GM12878 (cell line): ENCODE measurements at regions not wholly inside any gene's neighbourhood (a gene's known extent, or its start where the extent isn't known, plus 50 kb on each side); places are given as distances from the start of the nearest gene placed in this dataset.

ENCODE experiments used
- ATAC-seq: fragments of 200-7000 bp; cut with Tn5 transposase; 3 replicates; pipeline ENCODE4 v1.9.1; 2020; ENCODE audit warnings: mild to moderate bottlenecking, moderate library complexity
- BruUV-seq: library from RNA; stranded (reverse); fragments of 400-500 nt; replicated peaks from 2 replicates; lab custom pipeline; 2021; lab: Mats Ljungman, UMichigan
- CTCF ChIA-PET: fragments of 300-600 bp; sonication (Branson Sonifier 250); formaldehyde crosslinking; extraction: SDS; loops from one replicate; lab custom pipeline; 2021; ENCODE audit warnings: inconsistent platforms; lab: Yijun Ruan, JAX
- POLR2A ChIA-PET: fragments of 350-600 bp; formaldehyde crosslinking; extraction: SDS; loops from one replicate; lab custom pipeline; 2021; ENCODE audit warnings: inconsistent platforms; lab: Charles Lee
- RAD21 ChIA-PET: fragments of 300-600 bp; sonication (Branson Sonifier 250); formaldehyde crosslinking; loops from one replicate; lab custom pipeline; 2023; ENCODE audit warnings: antibody characterized with exemption; ENCODE audit not compliant: unreplicated experiment; lab: Charles Lee
- SMC1A ChIA-PET: fragments of 300-600 bp; sonication (Branson Sonifier 250); formaldehyde crosslinking; loops from one replicate; lab custom pipeline; 2023; ENCODE audit not compliant: unreplicated experiment, uncharacterized antibody; lab: Charles Lee
- DNase-seq: peaks from one replicate; pipeline ENCODE4 v3.0.0-alpha.2; 2011; ENCODE audit warnings: low read depth, low spot score
- FAIRE-seq: peaks from 3 replicates; lab custom pipeline; 2011; peaks lifted over from hg19 to GRCh38; lab: Jason Lieb, UNC
- H2AFZ ChIP-seq: 2 replicates; pipeline ENCODE4 v1.6.0; 2011; ENCODE audit warnings: low read depth, low read length, control low read depth; ENCODE audit not compliant: control insufficient read depth
- H3K27ac ChIP-seq: 2 replicates; pipeline ENCODE4 v1.5.1; 2011; ENCODE audit warnings: control low read depth; ENCODE audit not compliant: control insufficient read depth, insufficient read depth
- H3K27me3 ChIP-seq, 2 experiments: replicated peaks in 1 of 2; 2 replicates each; pipeline versions ENCODE4 v1.6.0 to v1.6.1; 2011; ENCODE audit warnings: low read length in 1 of 2; ENCODE audit not compliant: control insufficient read depth in 2 of 2, insufficient read depth in 2 of 2
- H3K36me3 ChIP-seq, 2 experiments: 2 replicates each; pipeline ENCODE4 v1.5.1; 2011; ENCODE audit warnings: low read length in 1 of 2; ENCODE audit not compliant: control insufficient read depth in 2 of 2, insufficient read depth in 2 of 2
- H3K4me1 ChIP-seq: 2 replicates; pipeline ENCODE4 v1.6.1; 2011; ENCODE audit warnings: mild to moderate bottlenecking, low read length, moderate library complexity, mixed read lengths; ENCODE audit not compliant: control insufficient read depth, insufficient read depth
- H3K4me2 ChIP-seq: 2 replicates; pipeline ENCODE4 v1.6.0; 2011; ENCODE audit warnings: control low read depth; ENCODE audit not compliant: control insufficient read depth, insufficient read depth
- H3K4me3 ChIP-seq: fragments of 200-600 bp; sonication (generic); 2 replicates; pipeline ENCODE4 v1.5.1; 2016
- H3K79me2 ChIP-seq: 2 replicates; pipeline ENCODE4 v1.6.0; 2011; ENCODE audit warnings: low read length; ENCODE audit not compliant: control insufficient read depth, insufficient read depth
- H3K9ac ChIP-seq: 2 replicates; pipeline ENCODE4 v1.8.0; 2011; ENCODE audit warnings: low read length, control low read depth, mixed read lengths; ENCODE audit not compliant: control insufficient read depth, insufficient read depth
- H3K9me3 ChIP-seq: replicated peaks from 3 replicates; pipeline ENCODE4 v1.5.1; 2011; ENCODE audit warnings: mild to moderate bottlenecking, low read length; ENCODE audit not compliant: control insufficient read depth, insufficient read depth
- H4K20me1 ChIP-seq: 2 replicates; pipeline ENCODE4 v1.6.0; 2011; ENCODE audit not compliant: control insufficient read depth, insufficient read depth
- ATF7 ChIP-seq: fragments of 450-650 bp; IDR thresholded peaks from 2 replicates; pipeline ENCODE4 v1.6.1; 2016; ENCODE audit warnings: low read depth, mild to moderate bottlenecking
- GATAD2B ChIP-seq: fragments of 450-650 bp; conservative IDR thresholded peaks from 2 replicates; pipeline ENCODE4 v1.6.1; 2017; ENCODE audit warnings: low read depth, mild to moderate bottlenecking, moderate library complexity
- MLLT1 ChIP-seq: fragments of 450-650 bp; IDR thresholded peaks from 2 replicates; pipeline ENCODE4 v1.6.1; 2016; ENCODE audit warnings: mild to moderate bottlenecking
- RAD51 ChIP-seq: fragments of 450-650 bp; IDR thresholded peaks from 2 replicates; pipeline ENCODE4 v1.6.1; 2016; ENCODE audit warnings: moderate library complexity, mild to moderate bottlenecking, inconsistent platforms
- REST ChIP-seq: IDR thresholded peaks from 2 replicates; pipeline ENCODE4 v1.6.1; 2012; ENCODE audit warnings: mild to moderate bottlenecking, low read depth, low read length
- SRF ChIP-seq, 2 experiments: IDR thresholded peaks; 2 replicates each; pipeline ENCODE4 v1.6.1; 2011; ENCODE audit warnings: low read depth in 2 of 2, low read length in 2 of 2, mild to moderate bottlenecking in 1 of 2, moderate library complexity in 1 of 2
- WGBS: methylation state at CpG from one replicate; pipeline ENCODE4 v1.1.6; 2016; ENCODE audit warnings: low lambda C conversion rate; ENCODE audit not compliant: insufficient replicate concordance, insufficient coverage; ENCODE audit errors: missing lambda C conversion rate; 5-methylcytosine and 5-hydroxymethylcytosine counted together
- in situ Hi-C: fragments of 300-500 bp; cut with MboI; formaldehyde crosslinking; loops from 9 replicates; pipeline ENCODE4 v1.14.3; 2018; ENCODE audit warnings: mixed read lengths
- intact Hi-C: fragments of 100-400 bp; cut with micrococcal nuclease; formaldehyde crosslinking; loops from one replicate; pipeline ENCODE4 v1.14.2; 2022; ENCODE audit not compliant: unreplicated experiment

DNA sequence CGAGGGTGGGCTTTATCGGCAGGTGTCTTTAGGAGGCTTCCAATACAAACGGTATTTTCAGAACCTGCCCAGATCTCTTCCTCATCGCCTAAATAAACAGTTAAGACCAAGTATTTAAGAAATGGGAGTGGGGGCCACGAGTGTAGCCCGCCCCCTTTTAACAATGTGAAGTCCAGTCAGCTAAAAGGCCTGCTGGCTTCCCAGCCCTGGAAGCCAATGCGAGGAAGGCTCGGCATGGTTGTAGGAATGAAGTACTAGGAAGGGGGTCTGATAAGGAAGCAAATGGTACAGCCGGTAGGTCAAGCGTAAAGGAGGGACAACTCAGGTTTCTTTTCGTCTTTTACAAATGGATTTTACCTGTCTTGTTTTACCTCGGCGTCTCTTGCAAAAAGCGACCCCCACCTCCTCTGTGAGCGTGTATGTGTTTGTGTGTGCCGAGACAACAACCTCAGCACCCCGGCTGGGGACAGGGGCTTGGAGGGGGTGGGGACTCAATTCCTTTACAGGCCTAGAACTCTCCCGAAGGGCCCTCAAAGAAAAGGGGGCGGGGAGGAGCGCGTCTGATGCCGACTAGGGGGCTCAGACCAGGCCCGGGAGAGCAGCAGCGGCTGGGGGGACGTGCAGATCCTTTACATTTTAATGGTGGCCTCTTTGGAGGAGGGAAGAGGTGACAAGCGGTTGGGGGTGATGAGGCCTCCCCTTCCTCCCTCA, 147.6 kb downstream of the GPR85 start:
- H3K9ac ChIP-seq: peak overlapping the region; percentile 78
- POLR2A ChIA-PET: interaction anchor here (0.7 to 1.8 kb wide), 4 partner anchors 176 to 489 kb away, joined by 3 to 7 read pairs (median 4); partner anchors contain the start of gene IFRD1
- SMC1A ChIA-PET: interaction anchor here (0.7 to 1.2 kb wide), 5 partner anchors 9 to 174 kb away, joined by 3 to 4 read pairs (median 4); no protein-coding TSS in a partner anchor

More for the DNA sequence above, 147.6 kb downstream of the GPR85 start:
- Histone ChIP-seq H3K9me3 (no peaks in the 10 kb centered on the region), H3K79me2 (peaks cover 33% of the 10 kb centered on the region), H3K4me1 (peaks cover 8% of the 10 kb centered on the region), H3K4me2 (peak overlapping the region; percentile 84), H3K36me3 (no peaks in the 10 kb centered on the region; a peak in 1 of 4 replicates), H2AFZ (peak overlapping the region; percentile 81), H3K27me3 (no peaks in the 10 kb centered on the region), H3K4me3 (peak overlapping the region; percentile 99), H3K27ac (peak overlapping the region; percentile 63), H4K20me1 (no peaks in the 10 kb centered on the region)
- in situ Hi-C loops: no loop called here
- RAD21 ChIA-PET: interaction anchor here (0.9 kb wide), 1 partner anchor 389 kb away, joined by 3 read pairs; no protein-coding TSS in a partner anchor
- TF ChIP-seq REST: peak; percentile 64
- TF ChIP-seq RAD51: no peak
- 0 out of 4 replicates have a peak, but pooled peaks of 1 of the 2 experiments have one; percentile 2 for TF ChIP-seq SRF (IDR thresholded peaks at IDR 0.05; ENCODE audit: low read depth in 2 of 2, low read length in 2 of 2)
- 0 out of 2 replicates have a peak, but pooled peaks have one; percentile 40 for TF ChIP-seq GATAD2B
- TF ChIP-seq ATF7: no peak
- no peak for TF ChIP-seq MLLT1
- ATAC-seq (peak; percentile 30), DNase-seq (no peak), FAIRE-seq (no peak)
- no TSS peak for BruUV-seq
- intact Hi-C loops: loop anchor here (10.0 kb wide), 1 partner anchor 176 kb away; the partner anchor contains the start of gene SMIM30
- CTCF ChIA-PET: interaction anchor here (1.1 kb wide), 1 partner anchor 220 kb away, joined by 3 read pairs; no protein-coding TSS in a partner anchor
- WGBS: 14% methylated on average over 25 of the region's 26 CpGs
